Stimulated activated CD8-positive, alpha-beta memory T cell treated with anti-CD3 and anti-CD28 coated beads, Interleukin-2, amount 100 ng/mL, for 48 hours (primary cell): ENCODE measurements at regions not wholly inside any gene's neighbourhood (a gene's known extent, or its start where the extent isn't known, plus 50 kb on each side); places are given as distances from the start of the nearest gene placed in this dataset.

Experiments
- DNase-seq, 2 donors: peaks; one replicate each; pipeline ENCODE4 v3.0.0-alpha.2; 2020; ENCODE audit warnings: low read depth in 2 of 2

- DNase-seq, result no peak
These were observed 243.4 kb upstream of the TBC1D5 start for GRCh38 chr3:17985658-17986347.

GRCh38 chr3:17983106-17983505, 240.7 kb upstream of the TBC1D5 start:
- DNase-seq, result no peak

- DNase-seq, result no peak
These were observed 239.9 kb upstream of the TBC1D5 start for GRCh38 chr3:17982211-17982880.

- no peak for DNase-seq
These were observed 238.4 kb upstream of the TBC1D5 start for GRCh38 chr3:17980863-17981262.

- no peak for DNase-seq
These were observed 237.5 kb upstream of the TBC1D5 start for GRCh38 chr3:17979911-17980310.

- no peak for DNase-seq
These were observed 236.8 kb upstream of the TBC1D5 start for GRCh38 chr3:17979252-17979651.

- DNase-seq, result no peak
These were observed 231.9 kb upstream of the TBC1D5 start for GRCh38 chr3:17974206-17974841.

- no peak for DNase-seq
These were observed 230.8 kb upstream of the TBC1D5 start for GRCh38 chr3:17972959-17973906.

GRCh38 chr3:17972476-17972875, 230.0 kb upstream of the TBC1D5 start:
- no peak for DNase-seq

- DNase-seq, result no peak
These were observed 229.6 kb upstream of the TBC1D5 start for GRCh38 chr3:17972030-17972429.

- DNase-seq, result no peak
These were observed 227.6 kb upstream of the TBC1D5 start for GRCh38 chr3:17969985-17970568.

- no peak for DNase-seq
These were observed 226.8 kb upstream of the TBC1D5 start for GRCh38 chr3:17969244-17969643.

- DNase-seq, result no peak
These were observed 225.6 kb upstream of the TBC1D5 start for GRCh38 chr3:17967953-17968607.

GRCh38 chr3:17967111-17967510, 224.7 kb upstream of the TBC1D5 start:
- DNase-seq, result no peak

GRCh38 chr3:17965331-17965730, 222.9 kb upstream of the TBC1D5 start:
- DNase-seq, result no peak

GRCh38 chr3:17964108-17964507, 221.7 kb upstream of the TBC1D5 start:
- no peak for DNase-seq

GRCh38 chr3:17955411-17955810, 213.0 kb upstream of the TBC1D5 start:
- no peak for DNase-seq

- no peak for DNase-seq
These were observed 212.4 kb upstream of the TBC1D5 start for GRCh38 chr3:17954801-17955200.

GRCh38 chr3:17951241-17951640, 208.8 kb upstream of the TBC1D5 start:
- DNase-seq, result no peak

- DNase-seq, result no peak
These were observed 206.7 kb upstream of the TBC1D5 start for GRCh38 chr3:17949101-17949500.

GRCh38 chr3:17947833-17948232, 205.4 kb upstream of the TBC1D5 start:
- no peak for DNase-seq
